ENCODE measurements at regions not wholly inside any gene's neighbourhood (a gene's known extent, or its start where the extent isn't known, plus 50 kb on each side); places are given as distances from the start of the nearest gene placed in this dataset.

GRCh38 chr22:48876951-48877350, 950.7 kb downstream of the BRD1 start:
- no peak for DNase-seq (ENCODE audit: low read depth, low spot score)
- peaks cover 3% of the 10 kb centered on the region for H3K36me3 Mint-ChIP-seq (ENCODE audit: low read depth)
- no peak overlapping the region for H3K27ac Mint-ChIP-seq (ENCODE audit: unreplicated experiment)
- H3K27me3 Mint-ChIP-seq (ENCODE audit: low read depth) = peaks cover 11% of the 10 kb centered on the region
- H3K4me3 Mint-ChIP-seq = no peak overlapping the region
- H3K4me1 Mint-ChIP-seq = no peaks in the 10 kb centered on the region
- peaks cover 4% of the 10 kb centered on the region for H3K9me3 Mint-ChIP-seq
- TF ChIP-seq CTCF (conservative IDR thresholded peaks at IDR 0.05) = no peak

DNA sequence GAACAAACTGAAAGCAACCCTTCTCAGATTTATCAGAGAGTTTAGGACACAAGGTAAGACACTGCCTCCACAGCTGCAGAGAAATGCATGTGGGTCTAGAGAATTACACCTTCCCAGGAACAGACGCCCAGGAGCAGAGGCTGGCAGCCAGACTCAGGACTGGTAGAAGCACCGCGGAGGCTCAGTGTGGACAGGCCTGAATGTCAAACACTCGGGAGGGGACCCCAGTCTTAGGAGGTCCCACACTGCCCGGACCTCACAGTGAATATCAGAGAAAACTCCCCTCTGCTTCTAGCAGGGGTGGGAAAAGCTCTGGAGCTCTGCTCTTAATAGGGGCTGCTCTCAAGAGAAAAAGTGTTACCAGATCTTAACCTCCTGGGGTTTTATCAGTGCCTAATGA, 952.7 kb downstream of the BRD1 start:
- Mint-ChIP-seq H3K4me1 (no peaks in the 10 kb centered on the region), H3K4me3 (no peak overlapping the region), H3K36me3 (ENCODE audit: low read depth) (peaks cover 3% of the 10 kb centered on the region)

DNA sequence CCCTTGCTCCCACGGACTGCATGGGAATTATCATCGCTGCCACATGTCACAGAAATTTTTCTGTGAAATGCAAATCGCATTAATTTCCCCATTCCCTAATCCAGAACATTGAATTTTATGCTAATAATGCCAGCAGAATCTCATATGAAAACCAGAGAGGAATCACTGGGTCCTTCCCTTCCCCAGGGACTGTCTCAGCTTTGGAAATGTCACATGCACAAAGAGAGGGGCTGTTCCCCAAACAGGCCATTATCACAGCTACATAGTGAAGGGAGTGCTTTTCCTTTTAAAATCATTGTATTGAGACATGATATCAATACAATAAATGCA, 954.5 kb downstream of the BRD1 start:
- Mint-ChIP-seq H3K4me1 (peaks cover 3% of the 10 kb centered on the region), H3K36me3 (ENCODE audit: low read depth) (peaks cover 3% of the 10 kb centered on the region), H3K9me3 (peaks cover 7% of the 10 kb centered on the region), H3K27me3 (ENCODE audit: low read depth) (peaks cover 9% of the 10 kb centered on the region), H3K27ac (ENCODE audit: unreplicated experiment) (no peak overlapping the region), H3K4me3 (no peak overlapping the region)
- no peak for DNase-seq (ENCODE audit: low read depth, low spot score)
- no peak for TF ChIP-seq CTCF (conservative IDR thresholded peaks at IDR 0.05)

More for the DNA sequence above, 952.7 kb downstream of the BRD1 start:
- peaks cover 11% of the 10 kb centered on the region for H3K27me3 Mint-ChIP-seq (ENCODE audit: low read depth)
- H3K9me3 Mint-ChIP-seq = peaks cover 7% of the 10 kb centered on the region
- TF ChIP-seq CTCF (conservative IDR thresholded peaks at IDR 0.05) = no peak
- H3K27ac Mint-ChIP-seq (ENCODE audit: unreplicated experiment) = no peak overlapping the region
- no peak for DNase-seq (ENCODE audit: low read depth, low spot score)

DNA sequence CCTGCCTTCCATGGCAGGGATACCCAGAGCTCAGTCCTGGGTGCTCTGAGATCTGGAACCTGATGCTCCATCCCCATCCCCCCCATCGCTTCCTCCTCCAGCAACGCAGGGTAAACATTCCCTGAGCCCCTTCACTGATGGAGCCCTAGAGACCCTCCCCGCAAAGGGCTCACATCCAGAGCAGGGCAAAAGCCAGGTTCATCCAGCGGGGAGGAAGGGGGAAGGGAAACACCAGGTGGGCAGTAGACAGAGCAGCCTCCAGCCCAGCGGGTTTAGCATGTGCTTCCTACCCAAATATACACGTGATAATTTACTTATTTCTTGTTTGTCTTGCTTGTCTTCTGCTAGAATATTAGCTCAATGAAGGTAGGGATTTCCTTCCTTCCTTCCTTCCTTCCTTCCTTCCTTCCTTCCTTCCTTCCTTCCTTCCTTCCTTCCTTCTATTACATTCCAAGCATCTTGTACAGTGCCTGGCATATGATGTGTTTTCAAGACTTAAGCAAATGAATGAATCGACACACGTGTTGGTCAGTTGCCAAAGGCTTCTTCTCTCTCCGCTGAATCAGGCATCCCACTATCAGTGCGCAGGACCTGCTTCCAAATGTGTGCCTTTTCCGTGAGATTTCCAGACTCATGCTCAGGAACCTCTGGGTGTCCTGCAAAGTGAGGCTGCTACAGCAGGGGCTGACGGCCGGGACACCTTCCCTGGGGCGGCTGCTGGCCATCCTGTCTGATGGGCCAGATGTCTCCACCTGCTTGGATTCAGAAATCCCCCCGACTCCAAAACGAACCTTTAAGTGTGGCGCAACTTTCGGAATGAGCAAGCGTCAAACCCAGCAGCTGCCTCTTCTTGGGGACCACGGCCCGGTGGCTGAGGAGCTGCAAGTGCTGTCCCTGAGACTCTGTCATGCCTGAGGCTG, 955.1 kb downstream of the BRD1 start:
- Mint-ChIP-seq H3K27ac (ENCODE audit: unreplicated experiment) (no peak overlapping the region), H3K36me3 (ENCODE audit: low read depth) (peaks cover 3% of the 10 kb centered on the region), H3K4me3 (no peak overlapping the region), H3K27me3 (ENCODE audit: low read depth) (peaks cover 9% of the 10 kb centered on the region), H3K4me1 (peaks cover 10% of the 10 kb centered on the region), H3K9me3 (peaks cover 7% of the 10 kb centered on the region)
- no peak for TF ChIP-seq CTCF (conservative IDR thresholded peaks at IDR 0.05)
- DNase-seq (ENCODE audit: low read depth, low spot score) = no peak

DNA sequence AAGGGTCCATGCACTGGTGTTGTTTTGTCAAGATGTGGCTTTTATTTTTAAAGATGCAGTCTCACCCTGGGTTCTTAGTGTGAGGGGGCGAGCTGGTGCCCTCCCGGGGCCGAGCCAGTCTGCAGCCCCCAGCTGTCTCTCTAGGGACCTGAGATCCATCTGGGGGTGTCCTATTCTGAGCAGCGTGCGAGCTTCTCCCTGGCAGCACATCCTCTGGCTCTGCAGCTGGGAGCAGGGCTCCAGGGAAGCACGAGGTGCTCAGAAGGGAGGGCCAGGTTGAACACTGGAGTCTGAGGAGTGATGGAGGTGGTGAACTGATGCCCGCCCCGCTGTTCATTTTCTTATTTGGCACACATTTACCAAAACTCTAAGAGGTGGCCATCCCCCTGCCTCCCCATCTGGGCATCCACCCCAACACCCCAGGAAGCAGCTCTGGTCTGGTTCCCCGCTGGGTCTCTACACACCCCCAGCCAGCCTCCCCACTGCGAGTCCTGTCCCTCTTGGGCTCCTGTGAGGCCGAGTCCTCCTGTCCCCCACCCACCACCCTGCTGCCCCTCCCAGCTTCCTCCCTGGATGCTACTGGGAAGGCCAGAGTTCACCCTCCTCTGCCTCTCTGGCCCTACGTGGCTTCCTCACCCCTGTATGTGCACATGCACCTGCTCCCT, 956.4 kb downstream of the BRD1 start:
- Mint-ChIP-seq H3K27ac (ENCODE audit: unreplicated experiment) (no peak overlapping the region), H3K27me3 (ENCODE audit: low read depth) (peaks cover 3% of the 10 kb centered on the region), H3K4me3 (no peak overlapping the region), H3K36me3 (ENCODE audit: low read depth) (peaks cover 3% of the 10 kb centered on the region), H3K9me3 (peaks cover 6% of the 10 kb centered on the region), H3K4me1 (peaks cover 13% of the 10 kb centered on the region)
- no peak for TF ChIP-seq CTCF (conservative IDR thresholded peaks at IDR 0.05)
- DNase-seq (ENCODE audit: low read depth, low spot score) = no peak

Measured in neural crest cell (in vitro differentiated cells).